ENCODE measurements at regions not wholly inside any gene's neighbourhood (a gene's known extent, or its start where the extent isn't known, plus 50 kb on each side); places are given as distances from the start of the nearest gene placed in this dataset.

DNA sequence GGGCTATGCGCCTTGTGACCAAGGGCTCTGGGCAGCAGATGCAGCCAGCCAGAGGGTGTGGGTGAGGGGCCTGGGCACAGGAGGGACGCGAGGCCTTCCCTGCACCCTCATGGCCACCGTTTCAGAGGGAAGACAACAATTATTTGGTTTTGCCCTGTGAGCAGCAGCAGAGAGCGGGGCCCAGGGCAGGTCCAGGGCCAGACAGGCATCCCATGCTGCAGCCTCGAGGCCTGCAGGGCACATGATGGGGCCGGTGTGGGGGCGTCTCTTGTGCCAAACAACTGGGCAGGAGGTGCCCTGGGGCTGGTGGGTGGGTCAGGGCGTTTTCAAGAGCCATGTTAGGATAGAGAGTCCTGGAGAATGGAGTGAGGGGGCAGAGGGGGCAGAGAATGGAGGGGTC is 79.4 kb downstream of the SCGB2B2 start:
- TF ChIP-seq, protein P1, sequence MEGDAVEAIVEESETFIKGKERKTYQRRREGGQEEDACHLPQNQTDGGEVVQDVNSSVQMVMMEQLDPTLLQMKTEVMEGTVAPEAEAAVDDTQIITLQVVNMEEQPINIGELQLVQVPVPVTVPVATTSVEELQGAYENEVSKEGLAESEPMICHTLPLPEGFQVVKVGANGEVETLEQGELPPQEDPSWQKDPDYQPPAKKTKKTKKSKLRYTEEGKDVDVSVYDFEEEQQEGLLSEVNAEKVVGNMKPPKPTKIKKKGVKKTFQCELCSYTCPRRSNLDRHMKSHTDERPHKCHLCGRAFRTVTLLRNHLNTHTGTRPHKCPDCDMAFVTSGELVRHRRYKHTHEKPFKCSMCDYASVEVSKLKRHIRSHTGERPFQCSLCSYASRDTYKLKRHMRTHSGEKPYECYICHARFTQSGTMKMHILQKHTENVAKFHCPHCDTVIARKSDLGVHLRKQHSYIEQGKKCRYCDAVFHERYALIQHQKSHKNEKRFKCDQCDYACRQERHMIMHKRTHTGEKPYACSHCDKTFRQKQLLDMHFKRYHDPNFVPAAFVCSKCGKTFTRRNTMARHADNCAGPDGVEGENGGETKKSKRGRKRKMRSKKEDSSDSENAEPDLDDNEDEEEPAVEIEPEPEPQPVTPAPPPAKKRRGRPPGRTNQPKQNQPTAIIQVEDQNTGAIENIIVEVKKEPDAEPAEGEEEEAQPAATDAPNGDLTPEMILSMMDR (IDR thresholded peaks at IDR 0.05; ENCODE audit: control extremely low read depth in 1 of 3, insufficient read depth in 1 of 3, low read depth in 1 of 3, low read length in 3 of 3), result no peak
- no peak for TF ChIP-seq CTBP2 (IDR thresholded peaks at IDR 0.05; ENCODE audit: borderline replicate concordance, insufficient read depth, insufficient read length, low read length)
- no peak for TF ChIP-seq MAX (IDR thresholded peaks at IDR 0.05)
- TF ChIP-seq ZNF274 (IDR thresholded peaks at IDR 0.05; ENCODE audit: borderline replicate concordance, extremely low read depth, low read length), result no peak
- TF ChIP-seq RAD21 (IDR thresholded peaks at IDR 0.05 in 1 of 2, conservative IDR thresholded peaks at IDR 0.05 in 1 of 2; ENCODE audit: low read depth in 2 of 2, low read length in 2 of 2), result no peak
- no peak for TF ChIP-seq SP1 (IDR thresholded peaks at IDR 0.05; ENCODE audit: low read depth, low read length)
- no peak for TF ChIP-seq SP4 (IDR thresholded peaks at IDR 0.05; ENCODE audit: low read length)
- TF ChIP-seq, protein P2, sequence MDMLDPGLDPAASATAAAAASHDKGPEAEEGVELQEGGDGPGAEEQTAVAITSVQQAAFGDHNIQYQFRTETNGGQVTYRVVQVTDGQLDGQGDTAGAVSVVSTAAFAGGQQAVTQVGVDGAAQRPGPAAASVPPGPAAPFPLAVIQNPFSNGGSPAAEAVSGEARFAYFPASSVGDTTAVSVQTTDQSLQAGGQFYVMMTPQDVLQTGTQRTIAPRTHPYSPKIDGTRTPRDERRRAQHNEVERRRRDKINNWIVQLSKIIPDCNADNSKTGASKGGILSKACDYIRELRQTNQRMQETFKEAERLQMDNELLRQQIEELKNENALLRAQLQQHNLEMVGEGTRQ (IDR thresholded peaks at IDR 0.05; ENCODE audit: low read length), result no peak
- TF ChIP-seq YY1 (IDR thresholded peaks at IDR 0.05; ENCODE audit: low read depth, low read length), result no peak
- TF ChIP-seq POLR2A (IDR thresholded peaks at IDR 0.05; ENCODE audit: control extremely low read depth in 1 of 2, low read depth in 2 of 2, low read length in 2 of 2), result no peak
- TF ChIP-seq KDM5A (IDR thresholded peaks at IDR 0.05; ENCODE audit: low read length), result no peak
- TF ChIP-seq POU5F1 (IDR thresholded peaks at IDR 0.05; ENCODE audit: low read depth, low read length), result no peak
